ENCODE measurements at regions not wholly inside any gene's neighbourhood (a gene's known extent, or its start where the extent isn't known, plus 50 kb on each side); places are given as distances from the start of the nearest gene placed in this dataset.
"Not testable (repeated sequence)": the region's sequence is repeated elsewhere in the genome, so short reads cannot be mapped to it uniquely, and the experiment has no call there.

- no peak for DNase-seq
- intact Hi-C loops (cut with DNase I; ENCODE audit: low total_unique reads): no loop called here
- no peak overlapping the region for H3K27ac ChIP-seq
- H3K36me3 ChIP-seq: no peaks in the 10 kb centered on the region
- WGBS, 2 donors (ENCODE audit: low coverage in 1 of 2): 76 to 92% methylated on average over 1 of the region's 1 CpG
- no peaks in the 10 kb centered on the region for H3K27me3 ChIP-seq
- in situ Hi-C loops (cut with MboI; ENCODE audit: low pct_ligation_motif_present in 1 of 4, low pct_unique_long_range_greater_than_20kb in 1 of 4, low sequenced_read_pairs in 3 of 4): no loop called here
- H3K4me3 ChIP-seq: no peak overlapping the region
- no peak for TF ChIP-seq POLR2A (IDR thresholded peaks at IDR 0.05)
- no peak for TF ChIP-seq CTCF (IDR thresholded peaks at IDR 0.05)
- TF ChIP-seq POLR2AphosphoS5 (IDR thresholded peaks at IDR 0.05): no peak
- no peak for TF ChIP-seq EP300 (IDR thresholded peaks at IDR 0.05; ENCODE audit: low read depth)
- no peaks in the 10 kb centered on the region for H3K4me1 ChIP-seq
- H3K9me3 ChIP-seq: no peaks in the 10 kb centered on the region
Observed at GRCh38 chr4:124932447-124932846, 219.9 kb upstream of the ANKRD50 start.

- in situ Hi-C loops (cut with MboI; ENCODE audit: low pct_ligation_motif_present in 1 of 4, low pct_unique_long_range_greater_than_20kb in 1 of 4, low sequenced_read_pairs in 3 of 4) (no loop called here), intact Hi-C loops (cut with DNase I; ENCODE audit: low total_unique reads) (no loop called here)
- Histone ChIP-seq H3K4me3 (no peak overlapping the region), H3K27me3 (no peaks in the 10 kb centered on the region), H3K4me1 (no peaks in the 10 kb centered on the region), H3K27ac (no peak overlapping the region), H3K36me3 (no peaks in the 10 kb centered on the region), H3K9me3 (no peaks in the 10 kb centered on the region)
- DNase-seq: no peak
- no peak for TF ChIP-seq EP300 (IDR thresholded peaks at IDR 0.05; ENCODE audit: low read depth)
- no peak for TF ChIP-seq POLR2A (IDR thresholded peaks at IDR 0.05)
- no peak for TF ChIP-seq CTCF (IDR thresholded peaks at IDR 0.05)
- TF ChIP-seq POLR2AphosphoS5 (IDR thresholded peaks at IDR 0.05): no peak
- 64 to 65% methylated on average over 1 of the region's 1 CpG for WGBS, 2 donors (ENCODE audit: low coverage in 1 of 2)
Observed at GRCh38 chr4:124931050-124931449, 218.5 kb upstream of the ANKRD50 start.

GRCh38 chr4:124922748-124923147 lies 210.2 kb upstream of the ANKRD50 start:
- H3K36me3 ChIP-seq; H3K27me3 ChIP-seq; H3K27ac ChIP-seq; H3K4me1 ChIP-seq; intact Hi-C loops (cut with DNase I; ENCODE audit: low total_unique reads); in situ Hi-C loops (cut with MboI; ENCODE audit: low pct_ligation_motif_present in 1 of 4, low pct_unique_long_range_greater_than_20kb in 1 of 4, low sequenced_read_pairs in 3 of 4); DNase-seq; H3K9me3 ChIP-seq; H3K4me3 ChIP-seq: not testable (repeated sequence)
- WGBS, 2 donors (ENCODE audit: low coverage in 1 of 2): 95% methylated on average over 12 of the region's 12 CpGs; no CpG with 5 or more reads in 1 of the 2 donors

GRCh38 chr4:124918559-124919122 lies 206.1 kb upstream of the ANKRD50 start:
- Histone ChIP-seq H3K27me3 (no peaks in the 10 kb centered on the region), H3K9me3 (no peaks in the 10 kb centered on the region), H3K4me3 (no peak overlapping the region), H3K36me3 (no peaks in the 10 kb centered on the region), H3K27ac (no peak overlapping the region), H3K4me1 (no peaks in the 10 kb centered on the region)
- in situ Hi-C loops (cut with MboI; ENCODE audit: low pct_ligation_motif_present in 1 of 4, low pct_unique_long_range_greater_than_20kb in 1 of 4, low sequenced_read_pairs in 3 of 4) (no loop called here), intact Hi-C loops (cut with DNase I; ENCODE audit: low total_unique reads) (no loop called here)
- DNase-seq: no peak
- 77 to 80% methylated on average over 3 of the region's 3 CpGs for WGBS, 2 donors (ENCODE audit: low coverage in 1 of 2)
- TF ChIP-seq EP300 (IDR thresholded peaks at IDR 0.05; ENCODE audit: low read depth) (no peak), POLR2A (IDR thresholded peaks at IDR 0.05) (no peak), CTCF (IDR thresholded peaks at IDR 0.05) (no peak), POLR2AphosphoS5 (IDR thresholded peaks at IDR 0.05) (no peak)

- Histone ChIP-seq H3K9me3 (peaks cover 4 to 12% of the 10 kb centered on the region in 2 donors), H3K4me3 (no peak overlapping the region), H3K27ac (no peak overlapping the region), H3K4me1 (no peaks in the 10 kb centered on the region), H3K27me3 (no peaks in the 10 kb centered on the region), H3K36me3 (no peaks in the 10 kb centered on the region)
- WGBS, 2 donors (ENCODE audit: low coverage in 1 of 2): 67 to 78% methylated on average over 1 of the region's 1 CpG
- no peak for DNase-seq
- no peak for TF ChIP-seq POLR2AphosphoS5 (IDR thresholded peaks at IDR 0.05)
- TF ChIP-seq CTCF (IDR thresholded peaks at IDR 0.05): no peak
- no peak for TF ChIP-seq EP300 (IDR thresholded peaks at IDR 0.05; ENCODE audit: low read depth)
- no peak for TF ChIP-seq POLR2A (IDR thresholded peaks at IDR 0.05)
- in situ Hi-C loops (cut with MboI; ENCODE audit: low pct_ligation_motif_present in 1 of 4, low pct_unique_long_range_greater_than_20kb in 1 of 4, low sequenced_read_pairs in 3 of 4): no loop called here
- intact Hi-C loops (cut with DNase I; ENCODE audit: low total_unique reads): no loop called here
Observed at GRCh38 chr4:124915073-124915472, 202.5 kb upstream of the ANKRD50 start.

Measured in transverse colon (tissue), 4 donors.